ENCODE measurements at regions not wholly inside any gene's neighbourhood (a gene's known extent, or its start where the extent isn't known, plus 50 kb on each side); places are given as distances from the start of the nearest gene placed in this dataset.

DNA sequence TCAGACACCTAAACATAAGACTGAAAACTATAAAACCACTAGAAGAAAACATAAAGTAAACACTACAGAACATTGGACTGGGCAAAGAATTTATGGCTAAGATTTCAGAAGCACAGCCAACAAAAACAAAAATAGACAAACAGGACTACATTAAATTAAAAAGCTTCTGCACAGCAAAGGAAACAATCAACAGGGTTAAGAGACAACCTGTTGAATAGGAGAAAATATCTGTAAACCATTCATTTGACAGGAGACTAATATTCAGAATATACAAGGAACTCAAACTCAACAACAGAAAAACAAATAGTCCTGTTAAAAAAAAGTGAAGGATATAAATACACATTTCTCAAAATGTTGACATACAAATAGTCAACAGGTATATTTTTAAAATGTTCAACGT, 106.7 kb upstream of the FANCL start:
- H3K4me3 Mint-ChIP-seq (ENCODE audit: low read depth, unreplicated experiment): no peak overlapping the region
- CTCF ChIA-PET: no interaction called here
- no peak for DNase-seq
- H3K36me3 Mint-ChIP-seq (ENCODE audit: insufficient read depth, unreplicated experiment): no peaks in the 10 kb centered on the region
- intact Hi-C loops (cut with micrococcal nuclease; ENCODE audit: unreplicated experiment): no loop called here
- H3K27me3 Mint-ChIP-seq (ENCODE audit: unreplicated experiment): no peaks in the 10 kb centered on the region
- no peaks in the 10 kb centered on the region for H3K9me3 Mint-ChIP-seq (ENCODE audit: low read depth, unreplicated experiment)
- no TSS peak for BruUV-seq (replicated peaks)
- H3K27ac Mint-ChIP-seq (ENCODE audit: unreplicated experiment): no peak overlapping the region
- TF ChIP-seq, protein P1, sequence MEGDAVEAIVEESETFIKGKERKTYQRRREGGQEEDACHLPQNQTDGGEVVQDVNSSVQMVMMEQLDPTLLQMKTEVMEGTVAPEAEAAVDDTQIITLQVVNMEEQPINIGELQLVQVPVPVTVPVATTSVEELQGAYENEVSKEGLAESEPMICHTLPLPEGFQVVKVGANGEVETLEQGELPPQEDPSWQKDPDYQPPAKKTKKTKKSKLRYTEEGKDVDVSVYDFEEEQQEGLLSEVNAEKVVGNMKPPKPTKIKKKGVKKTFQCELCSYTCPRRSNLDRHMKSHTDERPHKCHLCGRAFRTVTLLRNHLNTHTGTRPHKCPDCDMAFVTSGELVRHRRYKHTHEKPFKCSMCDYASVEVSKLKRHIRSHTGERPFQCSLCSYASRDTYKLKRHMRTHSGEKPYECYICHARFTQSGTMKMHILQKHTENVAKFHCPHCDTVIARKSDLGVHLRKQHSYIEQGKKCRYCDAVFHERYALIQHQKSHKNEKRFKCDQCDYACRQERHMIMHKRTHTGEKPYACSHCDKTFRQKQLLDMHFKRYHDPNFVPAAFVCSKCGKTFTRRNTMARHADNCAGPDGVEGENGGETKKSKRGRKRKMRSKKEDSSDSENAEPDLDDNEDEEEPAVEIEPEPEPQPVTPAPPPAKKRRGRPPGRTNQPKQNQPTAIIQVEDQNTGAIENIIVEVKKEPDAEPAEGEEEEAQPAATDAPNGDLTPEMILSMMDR (IDR thresholded peaks at IDR 0.05; ENCODE audit: unreplicated experiment): no peak
- no peaks in the 10 kb centered on the region for H3K4me1 Mint-ChIP-seq (ENCODE audit: low read depth, unreplicated experiment)

DNA sequence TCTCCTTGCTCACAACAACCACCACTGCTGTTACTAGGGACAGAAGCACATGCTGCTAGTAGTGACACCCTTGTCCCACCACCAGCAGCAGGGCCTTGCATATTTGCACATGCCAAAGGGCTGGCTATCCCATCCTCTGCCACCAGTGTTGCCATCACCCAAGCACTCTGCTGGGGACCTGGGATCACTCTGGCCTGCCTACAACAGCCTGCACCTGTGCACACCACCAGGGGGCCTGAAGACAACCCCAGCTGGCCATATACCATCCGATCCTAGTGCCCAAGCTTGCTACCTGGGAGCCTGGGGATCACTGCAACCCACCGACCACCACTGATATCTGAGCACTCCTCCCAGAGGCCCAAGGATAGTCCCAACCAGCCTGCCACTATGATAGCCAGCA, 99.9 kb upstream of the FANCL start:
- DNase-seq: no peak
- no TSS peak for BruUV-seq (replicated peaks)
- Mint-ChIP-seq H3K4me1 (ENCODE audit: low read depth, unreplicated experiment) (no peaks in the 10 kb centered on the region), H3K36me3 (ENCODE audit: insufficient read depth, unreplicated experiment) (no peaks in the 10 kb centered on the region), H3K9me3 (ENCODE audit: low read depth, unreplicated experiment) (no peaks in the 10 kb centered on the region), H3K27ac (ENCODE audit: unreplicated experiment) (no peak overlapping the region), H3K4me3 (ENCODE audit: low read depth, unreplicated experiment) (no peak overlapping the region), H3K27me3 (ENCODE audit: unreplicated experiment) (no peaks in the 10 kb centered on the region)
- CTCF ChIA-PET: no interaction called here
- TF ChIP-seq, protein P1 (IDR thresholded peaks at IDR 0.05; ENCODE audit: unreplicated experiment): no peak
- intact Hi-C loops (cut with micrococcal nuclease; ENCODE audit: unreplicated experiment): no loop called here

DNA sequence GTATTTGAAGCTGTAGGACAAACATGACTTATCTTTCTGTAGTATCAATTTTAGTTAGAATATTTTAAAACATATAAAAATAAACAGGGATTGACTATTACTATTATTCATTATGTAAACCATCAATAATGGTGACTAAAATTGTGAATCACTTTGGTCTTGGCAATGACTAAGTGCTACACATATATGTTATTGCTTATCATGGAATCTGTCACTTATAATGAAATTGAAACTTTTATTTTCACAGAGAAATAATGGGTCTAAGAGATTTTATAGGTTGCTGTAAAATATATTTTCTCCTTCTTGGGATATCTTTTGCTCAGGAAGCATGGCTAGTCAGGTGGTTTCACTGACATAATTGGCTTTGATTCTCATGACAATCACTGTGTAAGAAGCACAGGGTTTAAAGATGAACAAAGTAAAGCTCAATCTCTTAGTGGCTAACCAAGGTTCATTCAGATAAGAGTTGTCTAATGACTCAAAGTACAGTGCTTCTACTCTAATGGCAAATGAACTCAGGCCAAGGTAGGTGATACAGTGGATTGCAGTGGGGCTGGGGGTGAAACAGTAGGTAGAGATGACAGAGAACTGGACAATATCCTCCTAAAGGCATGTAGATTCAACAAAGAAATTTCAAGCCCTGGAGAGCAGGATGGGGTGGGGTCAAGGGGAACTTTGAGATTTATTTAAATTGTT, 98.6 kb upstream of the FANCL start:
- Mint-ChIP-seq H3K27ac (ENCODE audit: unreplicated experiment) (no peak overlapping the region), H3K9me3 (ENCODE audit: low read depth, unreplicated experiment) (no peaks in the 10 kb centered on the region), H3K36me3 (ENCODE audit: insufficient read depth, unreplicated experiment) (no peaks in the 10 kb centered on the region), H3K27me3 (ENCODE audit: unreplicated experiment) (no peaks in the 10 kb centered on the region), H3K4me1 (ENCODE audit: low read depth, unreplicated experiment) (no peaks in the 10 kb centered on the region), H3K4me3 (ENCODE audit: low read depth, unreplicated experiment) (no peak overlapping the region)
- intact Hi-C loops (cut with micrococcal nuclease; ENCODE audit: unreplicated experiment): no loop called here
- no peak for DNase-seq
- no TSS peak for BruUV-seq (replicated peaks)
- CTCF ChIA-PET: interaction anchor here (0.9 kb wide), 1 partner anchor 370 kb away, joined by 3 read pairs; no protein-coding TSS in a partner anchor
- TF ChIP-seq, protein P1 (IDR thresholded peaks at IDR 0.05; ENCODE audit: unreplicated experiment): no peak

DNA sequence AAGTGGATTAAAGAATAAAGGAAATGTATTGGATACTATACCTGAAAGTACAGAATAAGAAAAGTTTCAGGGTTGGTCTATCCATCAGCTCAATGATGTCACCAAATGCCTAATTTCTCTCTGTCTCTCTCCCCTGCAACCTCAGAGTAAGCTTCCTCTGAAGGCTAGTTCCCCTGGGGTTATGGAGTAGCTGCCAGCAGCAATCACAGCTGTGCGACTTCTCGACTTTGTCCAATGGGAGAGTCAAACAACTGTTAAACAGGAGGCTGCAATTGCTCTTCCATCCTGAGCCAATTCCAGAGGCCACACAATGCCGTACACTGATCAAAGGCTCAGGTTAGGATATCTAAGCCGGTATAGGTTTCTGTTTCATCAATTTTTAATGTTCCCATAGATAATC, 95.3 kb upstream of the FANCL start:
- intact Hi-C loops (cut with micrococcal nuclease; ENCODE audit: unreplicated experiment): no loop called here

More for the DNA sequence above, 95.3 kb upstream of the FANCL start:
- Mint-ChIP-seq H3K4me1 (ENCODE audit: low read depth, unreplicated experiment) (no peaks in the 10 kb centered on the region), H3K4me3 (ENCODE audit: low read depth, unreplicated experiment) (no peak overlapping the region), H3K36me3 (ENCODE audit: insufficient read depth, unreplicated experiment) (no peaks in the 10 kb centered on the region), H3K9me3 (ENCODE audit: low read depth, unreplicated experiment) (no peaks in the 10 kb centered on the region), H3K27me3 (ENCODE audit: unreplicated experiment) (no peaks in the 10 kb centered on the region), H3K27ac (ENCODE audit: unreplicated experiment) (no peak overlapping the region)
- TF ChIP-seq, protein P1 (IDR thresholded peaks at IDR 0.05; ENCODE audit: unreplicated experiment): no peak
- CTCF ChIA-PET: no interaction called here
- no TSS peak for BruUV-seq (replicated peaks)
- DNase-seq: no peak

All from Calu3 (cell line).